ENCODE measurements at regions not wholly inside any gene's neighbourhood (a gene's known extent, or its start where the extent isn't known, plus 50 kb on each side); places are given as distances from the start of the nearest gene placed in this dataset.
"Not testable (repeated sequence)": the region's sequence is repeated elsewhere in the genome, so short reads cannot be mapped to it uniquely, and the experiment has no call there.

- no peaks in the 10 kb centered on the region for H3K4me1 ChIP-seq
- no peaks in the 10 kb centered on the region for H3K27me3 ChIP-seq
- DNase-seq (peak in 1 of 4 donors; percentile 55), ATAC-seq (no peak)
- intact Hi-C loops (cut with DNase I): no loop called here
- H3K4me3 ChIP-seq: no peak overlapping the region
- no peaks in the 10 kb centered on the region for H3K36me3 ChIP-seq
- no peak overlapping the region for H3K27ac ChIP-seq
- H3K9me3 ChIP-seq: peaks cover 0 to 1% of the 10 kb centered on the region in 2 donors
- no peak for TF ChIP-seq CTCF (IDR thresholded peaks at IDR 0.05)
These were observed 1431.7 kb upstream of the ACVR2A start for GRCh38 chr2:146413086-146413610.

GRCh38 chr2:146412625-146413024 is 1432.2 kb upstream of the ACVR2A start:
- H3K36me3 ChIP-seq: no peaks in the 10 kb centered on the region
- no peak overlapping the region for H3K4me3 ChIP-seq
- no peak for TF ChIP-seq CTCF (IDR thresholded peaks at IDR 0.05)
- no peak for ATAC-seq
- peaks cover 0 to 1% of the 10 kb centered on the region in 2 donors for H3K9me3 ChIP-seq
- peak in 1 of 4 donors; percentile 42 for DNase-seq
- H3K27me3 ChIP-seq: no peaks in the 10 kb centered on the region
- H3K4me1 ChIP-seq: no peaks in the 10 kb centered on the region
- intact Hi-C loops (cut with DNase I): no loop called here
- no peak overlapping the region for H3K27ac ChIP-seq

- H3K4me1 ChIP-seq; H3K27ac ChIP-seq; H3K27me3 ChIP-seq; H3K4me3 ChIP-seq; ATAC-seq; intact Hi-C loops (cut with DNase I); H3K36me3 ChIP-seq: not testable (repeated sequence)
- DNase-seq: peak in 1 of 4 donors; percentile 16
- peaks cover 0 to 15% of the 10 kb centered on the region in 2 donors for H3K9me3 ChIP-seq
These were observed 1439.2 kb upstream of the ACVR2A start for GRCh38 chr2:146405402-146406309.

- ATAC-seq; H3K27ac ChIP-seq; intact Hi-C loops (cut with DNase I): not testable (repeated sequence)
These were observed 1441.2 kb upstream of the ACVR2A start for GRCh38 chr2:146403546-146404160.

GRCh38 chr2:146392631-146393030 is 1452.2 kb upstream of the ACVR2A start:
- Histone ChIP-seq H3K27ac (no peak overlapping the region), H3K36me3 (no peaks in the 10 kb centered on the region), H3K4me1 (no peaks in the 10 kb centered on the region), H3K4me3 (no peak overlapping the region), H3K27me3 (no peaks in the 10 kb centered on the region), H3K9me3 (no peaks in the 10 kb centered on the region)
- intact Hi-C loops (cut with DNase I): no loop called here
- no peak for TF ChIP-seq CTCF (IDR thresholded peaks at IDR 0.05)
- ATAC-seq: no peak
- no peak for DNase-seq

More at GRCh38 chr2:146403546-146404160, 1441.2 kb upstream of the ACVR2A start:
- not testable (repeated sequence) for H3K4me3 ChIP-seq, H3K4me1 ChIP-seq, H3K36me3 ChIP-seq, H3K27me3 ChIP-seq
- H3K9me3 ChIP-seq: peaks cover 0 to 14% of the 10 kb centered on the region in 2 donors
- peak in 1 of 4 donors; percentile 58 for DNase-seq

GRCh38 chr2:146392186-146392585 is 1452.6 kb upstream of the ACVR2A start:
- Histone ChIP-seq H3K36me3 (no peaks in the 10 kb centered on the region), H3K27ac (no peak overlapping the region), H3K4me1 (no peaks in the 10 kb centered on the region), H3K4me3 (no peak overlapping the region), H3K27me3 (no peaks in the 10 kb centered on the region), H3K9me3 (no peaks in the 10 kb centered on the region)
- ATAC-seq: no peak
- DNase-seq: peak in 1 of 4 donors; percentile 42
- intact Hi-C loops (cut with DNase I): no loop called here
- no peak for TF ChIP-seq CTCF (IDR thresholded peaks at IDR 0.05)

Measured in left lung (tissue), 4 donors.